Astrocyte (in vitro differentiated cells and primary cell): ENCODE measurements at regions not wholly inside any gene's neighbourhood (a gene's known extent, or its start where the extent isn't known, plus 50 kb on each side); places are given as distances from the start of the nearest gene placed in this dataset.
"Not testable (repeated sequence)": the region's sequence is repeated elsewhere in the genome, so short reads cannot be mapped to it uniquely, and the experiment has no call there.

Source experiments
- DNase-seq: peaks from one replicate; pipeline ENCODE4 v3.0.0-alpha.2; 2010; ENCODE audit warnings: low read depth
- FAIRE-seq: peaks from 2 replicates; lab custom pipeline; 2011; peaks lifted over from hg19 to GRCh38; lab: Jason Lieb, UNC
- H2AFZ ChIP-seq: 2 replicates; pipeline ENCODE4 v1.6.0; 2012; ENCODE audit warnings: low read depth, low read length, inconsistent platforms
- H3K27ac ChIP-seq: 2 replicates; pipeline ENCODE4 v1.5.1; 2011; ENCODE audit warnings: low read depth, low read length, inconsistent platforms
- H3K27me3 ChIP-seq: 2 replicates; pipeline ENCODE4 v1.6.0; 2011; ENCODE audit warnings: low read length, inconsistent platforms; ENCODE audit not compliant: insufficient read depth
- H3K36me3 ChIP-seq: 2 replicates; pipeline ENCODE4 v1.5.1; 2011; ENCODE audit warnings: low read length, inconsistent platforms; ENCODE audit not compliant: insufficient read depth
- H3K4me1 ChIP-seq: 2 replicates; pipeline ENCODE4 v1.5.1; 2011; ENCODE audit warnings: low read length, inconsistent platforms; ENCODE audit not compliant: insufficient read depth
- H3K4me2 ChIP-seq: 2 replicates; pipeline ENCODE4 v1.6.0; 2012; ENCODE audit warnings: low read length, inconsistent platforms
- H3K4me3 ChIP-seq: 2 replicates; pipeline ENCODE4 v1.5.1; 2011; ENCODE audit warnings: low read depth, mild to moderate bottlenecking, low read length, inconsistent platforms; ENCODE audit not compliant: insufficient read depth
- H3K79me2 ChIP-seq: 2 replicates; pipeline ENCODE4 v1.6.0; 2012; ENCODE audit warnings: mild to moderate bottlenecking, low read length, inconsistent platforms; ENCODE audit not compliant: insufficient read depth
- H3K9ac ChIP-seq: 2 replicates; pipeline ENCODE4 v1.6.0; 2012; ENCODE audit warnings: mild to moderate bottlenecking, low read length, inconsistent platforms
- H3K9me3 ChIP-seq: 2 replicates; pipeline ENCODE4 v1.5.1; 2012; ENCODE audit warnings: low read depth, mild to moderate bottlenecking, low read length, inconsistent platforms; ENCODE audit not compliant: insufficient read depth
- H4K20me1 ChIP-seq: 2 replicates; pipeline ENCODE4 v1.6.0; 2012; ENCODE audit warnings: low read length, inconsistent platforms; ENCODE audit not compliant: insufficient read depth
- H3K27ac Mint-ChIP-seq: one replicate; pipeline ENCODE4 v1.8.0; 2021; ENCODE audit warnings: mild to moderate bottlenecking, mixed read lengths; ENCODE audit not compliant: unreplicated experiment
- H3K27me3 Mint-ChIP-seq: one replicate; pipeline ENCODE4 v1.8.0; 2021; ENCODE audit warnings: low read depth, mixed read lengths; ENCODE audit not compliant: unreplicated experiment
- H3K36me3 Mint-ChIP-seq: one replicate; pipeline ENCODE4 v1.8.0; 2021; ENCODE audit warnings: low read depth, mixed read lengths; ENCODE audit not compliant: unreplicated experiment
- H3K4me1 Mint-ChIP-seq: one replicate; pipeline ENCODE4 v1.8.0; 2021; ENCODE audit warnings: low read depth, mixed read lengths; ENCODE audit not compliant: unreplicated experiment
- H3K4me3 Mint-ChIP-seq: one replicate; pipeline ENCODE4 v1.8.0; 2021; ENCODE audit warnings: mild to moderate bottlenecking, moderate library complexity, mixed read lengths; ENCODE audit not compliant: unreplicated experiment
- H3K9me3 Mint-ChIP-seq: one replicate; pipeline ENCODE4 v1.8.0; 2021; ENCODE audit warnings: mild to moderate bottlenecking, mixed read lengths; ENCODE audit not compliant: unreplicated experiment
- EZH2 ChIP-seq: IDR thresholded peaks from 2 replicates; pipeline ENCODE4 v1.6.1; 2012; ENCODE audit warnings: mild to moderate bottlenecking, low read length, inconsistent platforms; ENCODE audit not compliant: insufficient read depth
- TF ChIP-seq, protein P1 (sequence below): IDR thresholded peaks from 2 replicates; pipeline ENCODE4 v1.5.1; 2011; ENCODE audit warnings: low read depth, mild to moderate bottlenecking, inconsistent platforms, low read length, moderate library complexity; ENCODE audit not compliant: insufficient read depth

DNA sequence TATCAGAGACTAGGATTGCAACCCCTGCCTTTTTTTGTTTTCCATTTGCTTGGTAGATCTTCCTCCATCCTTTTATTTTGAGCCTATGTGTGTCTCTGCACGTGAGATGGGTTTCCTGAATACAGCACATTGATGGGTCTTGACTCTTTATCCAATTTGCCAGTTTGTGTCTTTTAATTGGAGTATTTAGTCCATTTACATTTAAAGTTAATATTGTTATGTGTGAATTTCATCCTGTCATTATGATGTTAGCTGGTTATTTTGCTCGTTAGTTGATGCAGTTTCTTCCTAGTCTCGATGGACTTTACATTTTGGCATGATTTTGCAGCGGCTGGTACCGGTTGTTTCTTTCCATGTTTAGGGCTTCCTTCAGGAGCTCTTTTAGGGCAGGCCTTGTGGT lies 99.2 kb upstream of the CNTNAP2 start:
- H3K4me3 Mint-ChIP-seq, H4K20me1 ChIP-seq, H3K27ac ChIP-seq, H3K4me1 Mint-ChIP-seq, H3K36me3 Mint-ChIP-seq, H2AFZ ChIP-seq, H3K27me3 ChIP-seq, H3K4me3 ChIP-seq, H3K9me3 ChIP-seq, H3K9ac ChIP-seq, H3K4me2 ChIP-seq, H3K79me2 ChIP-seq, H3K9me3 Mint-ChIP-seq, FAIRE-seq, H3K36me3 ChIP-seq, H3K27me3 Mint-ChIP-seq, DNase-seq, H3K4me1 ChIP-seq, H3K27ac Mint-ChIP-seq: not testable (repeated sequence)

DNA sequence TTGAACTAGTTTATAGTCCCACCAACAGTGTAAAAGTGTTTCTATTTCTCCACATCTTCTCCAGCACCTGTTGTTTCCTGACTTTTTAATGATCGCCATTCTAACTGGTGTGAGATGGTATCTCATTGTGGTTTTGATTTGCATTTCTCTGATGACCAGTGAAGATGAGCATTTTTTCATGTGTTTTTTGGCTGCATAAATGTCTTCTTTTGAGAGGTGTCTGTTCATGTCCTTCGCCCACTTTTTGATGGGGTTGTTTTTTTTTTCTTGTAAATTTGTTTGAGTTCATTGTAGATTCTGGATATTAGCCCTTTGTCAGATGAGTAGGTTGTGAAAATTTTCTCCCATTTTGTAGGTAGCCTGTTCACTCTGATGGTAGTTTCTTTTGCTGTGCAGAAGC lies 102.4 kb upstream of the CNTNAP2 start:
- H3K27ac ChIP-seq, FAIRE-seq, H3K27ac Mint-ChIP-seq, H3K79me2 ChIP-seq, H3K36me3 Mint-ChIP-seq, H3K4me1 ChIP-seq, H3K9me3 ChIP-seq, DNase-seq, H3K4me3 ChIP-seq, H4K20me1 ChIP-seq, H3K4me1 Mint-ChIP-seq, H3K36me3 ChIP-seq, H3K4me2 ChIP-seq, H3K9me3 Mint-ChIP-seq, H3K9ac ChIP-seq, H3K27me3 ChIP-seq, H3K4me3 Mint-ChIP-seq, H3K27me3 Mint-ChIP-seq, H2AFZ ChIP-seq: not testable (repeated sequence)

DNA sequence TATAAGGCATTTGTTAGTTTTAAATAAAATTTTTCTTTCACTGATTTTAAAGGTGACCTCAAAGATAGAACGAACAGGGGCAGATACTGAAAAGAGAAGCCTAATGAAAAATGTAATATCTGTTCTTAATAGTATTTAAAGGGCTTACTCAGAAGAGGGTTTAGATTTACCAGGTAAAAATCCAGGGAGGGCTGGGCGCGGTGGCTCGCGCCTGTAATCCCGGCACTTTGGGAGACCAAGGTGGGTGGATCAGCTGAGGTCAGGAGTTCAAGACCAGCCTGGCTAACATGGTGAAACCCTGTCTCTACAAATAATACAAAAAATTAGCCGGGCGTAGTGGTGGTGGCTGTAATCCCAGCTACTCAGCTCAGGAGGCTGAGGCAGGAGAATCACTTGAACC lies 108.3 kb upstream of the CNTNAP2 start:
- Histone ChIP-seq H2AFZ (no peak overlapping the region), H4K20me1 (no peaks in the 10 kb centered on the region), H3K27ac (no peak overlapping the region), H3K27me3 (no peaks in the 10 kb centered on the region), H3K36me3 (no peaks in the 10 kb centered on the region), H3K9me3 (no peaks in the 10 kb centered on the region), H3K4me3 (no peak overlapping the region), H3K79me2 (no peaks in the 10 kb centered on the region), H3K9ac (no peak overlapping the region), H3K4me1 (no peaks in the 10 kb centered on the region), H3K4me2 (no peak overlapping the region)
- H3K36me3 Mint-ChIP-seq = no peaks in the 10 kb centered on the region
- DNase-seq (no peak), FAIRE-seq (no peak)
- H3K27ac Mint-ChIP-seq = no peak overlapping the region
- peaks cover 5% of the 10 kb centered on the region for H3K9me3 Mint-ChIP-seq
- H3K4me1 Mint-ChIP-seq = no peaks in the 10 kb centered on the region
- no peak for TF ChIP-seq EZH2
- TF ChIP-seq, protein P1, sequence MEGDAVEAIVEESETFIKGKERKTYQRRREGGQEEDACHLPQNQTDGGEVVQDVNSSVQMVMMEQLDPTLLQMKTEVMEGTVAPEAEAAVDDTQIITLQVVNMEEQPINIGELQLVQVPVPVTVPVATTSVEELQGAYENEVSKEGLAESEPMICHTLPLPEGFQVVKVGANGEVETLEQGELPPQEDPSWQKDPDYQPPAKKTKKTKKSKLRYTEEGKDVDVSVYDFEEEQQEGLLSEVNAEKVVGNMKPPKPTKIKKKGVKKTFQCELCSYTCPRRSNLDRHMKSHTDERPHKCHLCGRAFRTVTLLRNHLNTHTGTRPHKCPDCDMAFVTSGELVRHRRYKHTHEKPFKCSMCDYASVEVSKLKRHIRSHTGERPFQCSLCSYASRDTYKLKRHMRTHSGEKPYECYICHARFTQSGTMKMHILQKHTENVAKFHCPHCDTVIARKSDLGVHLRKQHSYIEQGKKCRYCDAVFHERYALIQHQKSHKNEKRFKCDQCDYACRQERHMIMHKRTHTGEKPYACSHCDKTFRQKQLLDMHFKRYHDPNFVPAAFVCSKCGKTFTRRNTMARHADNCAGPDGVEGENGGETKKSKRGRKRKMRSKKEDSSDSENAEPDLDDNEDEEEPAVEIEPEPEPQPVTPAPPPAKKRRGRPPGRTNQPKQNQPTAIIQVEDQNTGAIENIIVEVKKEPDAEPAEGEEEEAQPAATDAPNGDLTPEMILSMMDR = no peak
- H3K4me3 Mint-ChIP-seq = no peak overlapping the region
- no peaks in the 10 kb centered on the region for H3K27me3 Mint-ChIP-seq

DNA sequence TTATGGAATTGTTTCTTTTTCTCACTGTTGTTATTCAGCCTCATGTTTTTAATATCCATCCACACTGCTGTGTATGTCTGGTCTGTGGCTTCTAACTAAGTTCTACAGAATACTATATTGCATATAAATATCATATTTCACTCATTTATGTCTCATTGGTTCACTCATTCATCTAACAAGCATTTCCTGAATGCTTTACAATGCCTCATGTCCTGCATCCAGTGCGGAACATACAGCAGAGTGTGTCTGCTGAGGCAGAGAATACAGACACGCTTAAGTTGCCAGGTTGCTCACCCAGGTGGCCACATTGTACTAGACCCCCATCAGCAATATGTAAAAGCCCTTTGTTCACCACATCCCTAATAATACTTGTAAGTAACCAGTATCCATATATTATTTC lies 111.8 kb upstream of the CNTNAP2 start:
- Mint-ChIP-seq H3K27me3 (no peaks in the 10 kb centered on the region), H3K27ac (no peak overlapping the region), H3K4me3 (no peak overlapping the region), H3K9me3 (peaks cover 2% of the 10 kb centered on the region), H3K4me1 (no peaks in the 10 kb centered on the region), H3K36me3 (no peaks in the 10 kb centered on the region)
- no peaks in the 10 kb centered on the region for H3K79me2 ChIP-seq
- H2AFZ ChIP-seq = no peak overlapping the region
- no peaks in the 10 kb centered on the region for H4K20me1 ChIP-seq
- peaks cover 3% of the 10 kb centered on the region for H3K9me3 ChIP-seq
- H3K36me3 ChIP-seq = no peaks in the 10 kb centered on the region
- no peak overlapping the region for H3K4me3 ChIP-seq
- no peaks in the 10 kb centered on the region for H3K27me3 ChIP-seq
- no peak overlapping the region for H3K4me2 ChIP-seq
- H3K27ac ChIP-seq = no peak overlapping the region
- DNase-seq (no peak), FAIRE-seq (no peak)
- no peaks in the 10 kb centered on the region for H3K4me1 ChIP-seq
- TF ChIP-seq, protein P1 = no peak
- no peak for TF ChIP-seq EZH2
- H3K9ac ChIP-seq = no peak overlapping the region
